SK-N-SH treated with all-trans-retinoic acid at 6 μM for 48 hours (cell line): ENCODE measurements at regions not wholly inside any gene's neighbourhood (a gene's known extent, or its start where the extent isn't known, plus 50 kb on each side); places are given as distances from the start of the nearest gene placed in this dataset.

Experiments
- ATAC-seq: fragments of 200-7000 bp; cut with Tn5 transposase; 3 replicates; pipeline ENCODE4 v1.9.1; 2020; ENCODE audit warnings: mild to moderate bottlenecking, moderate library complexity
- BACH2 ChIP-seq: fragments of 250-450 bp; sonication (Bioruptor Pico); IDR thresholded peaks from 2 replicates; pipeline ENCODE4 v1.9.0; 2021; ENCODE audit warnings: mild to moderate bottlenecking, borderline replicate concordance
- ESRRG ChIP-seq: fragments of 250-450 bp; sonication (Bioruptor Pico); IDR thresholded peaks from 2 replicates; pipeline ENCODE4 v1.6.1; 2021; ENCODE audit warnings: mild to moderate bottlenecking
- GLIS3 ChIP-seq: fragments of 250-450 bp; sonication (Bioruptor Pico); IDR thresholded peaks from 2 replicates; pipeline ENCODE4 v1.5.0; 2020; ENCODE audit warnings: mild to moderate bottlenecking, moderate library complexity
- ISL1 ChIP-seq: fragments of 250-450 bp; sonication (Bioruptor Pico); IDR thresholded peaks from 2 replicates; pipeline ENCODE4 v2.1.2; 2022; ENCODE audit warnings: mild to moderate bottlenecking, moderate library complexity
- OSR1 ChIP-seq: fragments of 250-450 bp; sonication (Bioruptor Pico); IDR thresholded peaks from 2 replicates; pipeline ENCODE4 v1.8.0; 2022; ENCODE audit warnings: moderate library complexity, mild to moderate bottlenecking, inconsistent platforms
- RARB ChIP-seq: fragments of 250-450 bp; sonication (Bioruptor Pico); IDR thresholded peaks from 2 replicates; pipeline ENCODE4 v1.8.0; 2021; ENCODE audit warnings: mild to moderate bottlenecking, moderate library complexity
- SNAI2 ChIP-seq: fragments of 250-450 bp; sonication (Bioruptor Pico); IDR thresholded peaks from 2 replicates; pipeline ENCODE4 v1.5.0; 2020; ENCODE audit warnings: mild to moderate bottlenecking, moderate library complexity
- TCF4 ChIP-seq: fragments of 250-450 bp; sonication (Bioruptor Pico); IDR thresholded peaks from 2 replicates; pipeline ENCODE4 v1.8.0; 2021; ENCODE audit warnings: mild to moderate bottlenecking, moderate library complexity, borderline replicate concordance
- TOX ChIP-seq: fragments of 250-450 bp; sonication (Bioruptor Pico); IDR thresholded peaks from 2 replicates; pipeline ENCODE4 v1.8.0; 2021; ENCODE audit warnings: mild to moderate bottlenecking, moderate library complexity, borderline replicate concordance
- ZC3H10 ChIP-seq: fragments of 250-450 bp; sonication (Bioruptor Pico); IDR thresholded peaks from 2 replicates; pipeline ENCODE4 v1.5.1; 2021; ENCODE audit warnings: mild to moderate bottlenecking, moderate library complexity
- ZFP3 ChIP-seq: fragments of 250-450 bp; sonication (Bioruptor Pico); IDR thresholded peaks from 2 replicates; pipeline ENCODE4 v1.5.0; 2020; ENCODE audit warnings: mild to moderate bottlenecking, moderate library complexity
- ZFP30 ChIP-seq: fragments of 450-650 bp; formaldehyde crosslinking; IDR thresholded peaks from 2 replicates; pipeline ENCODE4 v1.5.0; 2022; ENCODE audit warnings: mild to moderate bottlenecking, moderate library complexity
- ZNF565 ChIP-seq: fragments of 450-650 bp; formaldehyde crosslinking; conservative IDR thresholded peaks from 2 replicates; pipeline ENCODE4 v1.5.0; 2020; ENCODE audit warnings: low read depth, mild to moderate bottlenecking, moderate library complexity
- ZNF70 ChIP-seq: fragments of 450-650 bp; formaldehyde crosslinking; IDR thresholded peaks from 2 replicates; pipeline ENCODE4 v1.5.0; 2020; ENCODE audit warnings: mild to moderate bottlenecking, moderate library complexity
- ZNF8 ChIP-seq: fragments of 450-650 bp; formaldehyde crosslinking; IDR thresholded peaks from 2 replicates; pipeline ENCODE4 v1.5.0; 2020; ENCODE audit warnings: mild to moderate bottlenecking, moderate library complexity
- TF ChIP-seq, protein P1 (sequence below): fragments of 250-450 bp; sonication (Bioruptor Pico); IDR thresholded peaks from 2 replicates; pipeline ENCODE4 v1.8.0; 2020; ENCODE audit warnings: mild to moderate bottlenecking, moderate library complexity, borderline replicate concordance
- TF ChIP-seq, protein P2 (sequence below): fragments of 250-450 bp; sonication (Bioruptor Pico); IDR thresholded peaks from 2 replicates; pipeline ENCODE4 v1.5.0; 2020; ENCODE audit warnings: mild to moderate bottlenecking, moderate library complexity
- TF ChIP-seq, protein P3 (sequence below): fragments of 250-450 bp; sonication (Bioruptor Pico); IDR thresholded peaks from 2 replicates; pipeline ENCODE4 v1.8.0; 2021; ENCODE audit warnings: low read depth, mild to moderate bottlenecking, moderate library complexity, borderline replicate concordance
- TF ChIP-seq, protein P4 (sequence below): fragments of 250-450 bp; sonication (Bioruptor Pico); IDR thresholded peaks from 2 replicates; pipeline ENCODE4 v1.5.1; 2021; ENCODE audit warnings: mild to moderate bottlenecking, moderate library complexity

DNA sequence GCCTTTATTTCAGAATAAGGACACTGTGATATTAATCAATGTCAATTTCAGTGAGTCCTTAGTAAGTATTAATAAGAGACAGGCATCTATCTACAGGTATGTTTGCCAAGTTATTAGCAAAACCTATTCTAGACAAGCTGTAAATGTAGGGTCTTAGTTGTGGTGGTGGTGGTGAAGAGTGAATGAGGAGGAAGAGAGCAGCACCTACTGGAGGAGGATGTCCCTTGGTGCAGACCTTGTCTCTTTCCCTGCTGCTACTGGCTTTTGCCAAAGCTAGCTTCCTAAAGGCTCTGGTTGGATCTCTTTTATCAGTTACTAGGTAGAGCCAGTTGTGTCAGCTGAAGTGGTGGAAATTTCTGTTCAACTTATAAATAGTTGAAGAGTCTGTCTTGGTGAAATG lies 304.8 kb upstream of the ATP2B1 start:
- peak; percentile 75; the same call in 2 of the 3 replicates for ATAC-seq
- TF ChIP-seq TCF4 (CRISPR knock-in tag) = no peak
- no peak for TF ChIP-seq RARB (CRISPR knock-in tag)
- TF ChIP-seq GLIS3 = no peak
- TF ChIP-seq TOX (CRISPR knock-in tag) = no peak
- TF ChIP-seq, protein P1, sequence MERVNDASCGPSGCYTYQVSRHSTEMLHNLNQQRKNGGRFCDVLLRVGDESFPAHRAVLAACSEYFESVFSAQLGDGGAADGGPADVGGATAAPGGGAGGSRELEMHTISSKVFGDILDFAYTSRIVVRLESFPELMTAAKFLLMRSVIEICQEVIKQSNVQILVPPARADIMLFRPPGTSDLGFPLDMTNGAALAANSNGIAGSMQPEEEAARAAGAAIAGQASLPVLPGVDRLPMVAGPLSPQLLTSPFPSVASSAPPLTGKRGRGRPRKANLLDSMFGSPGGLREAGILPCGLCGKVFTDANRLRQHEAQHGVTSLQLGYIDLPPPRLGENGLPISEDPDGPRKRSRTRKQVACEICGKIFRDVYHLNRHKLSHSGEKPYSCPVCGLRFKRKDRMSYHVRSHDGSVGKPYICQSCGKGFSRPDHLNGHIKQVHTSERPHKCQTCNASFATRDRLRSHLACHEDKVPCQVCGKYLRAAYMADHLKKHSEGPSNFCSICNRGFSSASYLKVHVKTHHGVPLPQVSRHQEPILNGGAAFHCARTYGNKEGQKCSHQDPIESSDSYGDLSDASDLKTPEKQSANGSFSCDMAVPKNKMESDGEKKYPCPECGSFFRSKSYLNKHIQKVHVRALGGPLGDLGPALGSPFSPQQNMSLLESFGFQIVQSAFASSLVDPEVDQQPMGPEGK (CRISPR knock-in tag) = no peak
- TF ChIP-seq ZNF70 (CRISPR knock-in tag) = no peak
- no peak for TF ChIP-seq ESRRG (CRISPR knock-in tag)
- TF ChIP-seq, protein P2, sequence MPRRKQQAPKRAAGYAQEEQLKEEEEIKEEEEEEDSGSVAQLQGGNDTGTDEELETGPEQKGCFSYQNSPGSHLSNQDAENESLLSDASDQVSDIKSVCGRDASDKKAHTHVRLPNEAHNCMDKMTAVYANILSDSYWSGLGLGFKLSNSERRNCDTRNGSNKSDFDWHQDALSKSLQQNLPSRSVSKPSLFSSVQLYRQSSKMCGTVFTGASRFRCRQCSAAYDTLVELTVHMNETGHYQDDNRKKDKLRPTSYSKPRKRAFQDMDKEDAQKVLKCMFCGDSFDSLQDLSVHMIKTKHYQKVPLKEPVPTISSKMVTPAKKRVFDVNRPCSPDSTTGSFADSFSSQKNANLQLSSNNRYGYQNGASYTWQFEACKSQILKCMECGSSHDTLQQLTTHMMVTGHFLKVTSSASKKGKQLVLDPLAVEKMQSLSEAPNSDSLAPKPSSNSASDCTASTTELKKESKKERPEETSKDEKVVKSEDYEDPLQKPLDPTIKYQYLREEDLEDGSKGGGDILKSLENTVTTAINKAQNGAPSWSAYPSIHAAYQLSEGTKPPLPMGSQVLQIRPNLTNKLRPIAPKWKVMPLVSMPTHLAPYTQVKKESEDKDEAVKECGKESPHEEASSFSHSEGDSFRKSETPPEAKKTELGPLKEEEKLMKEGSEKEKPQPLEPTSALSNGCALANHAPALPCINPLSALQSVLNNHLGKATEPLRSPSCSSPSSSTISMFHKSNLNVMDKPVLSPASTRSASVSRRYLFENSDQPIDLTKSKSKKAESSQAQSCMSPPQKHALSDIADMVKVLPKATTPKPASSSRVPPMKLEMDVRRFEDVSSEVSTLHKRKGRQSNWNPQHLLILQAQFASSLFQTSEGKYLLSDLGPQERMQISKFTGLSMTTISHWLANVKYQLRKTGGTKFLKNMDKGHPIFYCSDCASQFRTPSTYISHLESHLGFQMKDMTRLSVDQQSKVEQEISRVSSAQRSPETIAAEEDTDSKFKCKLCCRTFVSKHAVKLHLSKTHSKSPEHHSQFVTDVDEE = no peak
- TF ChIP-seq OSR1 (CRISPR knock-in tag) = no peak

DNA sequence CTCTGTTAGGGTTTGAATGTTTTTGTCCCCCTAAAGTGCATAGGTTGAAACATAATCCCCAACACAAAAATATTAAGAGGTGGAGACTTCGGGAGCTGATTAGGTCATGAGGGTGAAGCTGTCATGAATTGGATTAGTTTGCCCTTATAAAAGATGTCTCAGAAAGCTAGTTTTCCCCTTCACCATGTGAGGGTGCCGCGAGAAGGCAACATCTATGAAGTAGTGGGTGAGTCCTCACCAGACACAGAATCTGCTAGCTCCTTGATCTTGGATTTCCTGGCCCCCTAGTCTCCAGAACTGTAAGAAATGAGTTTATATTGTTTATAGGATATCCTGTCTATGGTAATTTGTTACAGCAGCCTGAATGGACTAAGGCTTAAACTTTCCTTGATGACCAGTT lies 301.5 kb upstream of the ATP2B1 start:
- TF ChIP-seq TCF4 (CRISPR knock-in tag) = no peak
- TF ChIP-seq ISL1 (CRISPR knock-in tag) = no peak
- TF ChIP-seq, protein P2 = no peak
- TF ChIP-seq ZFP30 (CRISPR knock-in tag) = no peak
- TF ChIP-seq ZNF8 (CRISPR knock-in tag) = no peak
- TF ChIP-seq, all 23 proteins: peak for 0
- ATAC-seq = peak; percentile 75

DNA sequence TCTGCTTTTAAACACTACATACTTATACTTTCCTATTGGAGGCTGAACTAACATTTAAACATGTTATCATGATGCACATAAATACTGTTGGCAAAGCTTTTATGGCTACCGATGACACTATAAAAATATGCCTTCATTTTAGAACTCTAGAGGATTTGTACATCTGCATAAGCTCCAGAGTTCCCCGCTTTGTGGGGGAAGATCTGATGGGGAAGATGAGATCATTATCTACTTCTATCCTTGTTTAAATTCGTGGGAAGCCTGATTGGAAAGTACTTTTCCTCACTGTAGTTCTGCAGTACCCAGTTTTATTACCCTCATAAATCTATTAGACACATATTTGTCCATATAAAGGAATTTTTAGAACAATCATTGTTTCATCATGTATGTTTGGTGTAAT lies 299.6 kb upstream of the ATP2B1 start:
- no peak for ATAC-seq
- TF ChIP-seq ZNF565 (CRISPR knock-in tag) = no peak
- TF ChIP-seq, protein P3, sequence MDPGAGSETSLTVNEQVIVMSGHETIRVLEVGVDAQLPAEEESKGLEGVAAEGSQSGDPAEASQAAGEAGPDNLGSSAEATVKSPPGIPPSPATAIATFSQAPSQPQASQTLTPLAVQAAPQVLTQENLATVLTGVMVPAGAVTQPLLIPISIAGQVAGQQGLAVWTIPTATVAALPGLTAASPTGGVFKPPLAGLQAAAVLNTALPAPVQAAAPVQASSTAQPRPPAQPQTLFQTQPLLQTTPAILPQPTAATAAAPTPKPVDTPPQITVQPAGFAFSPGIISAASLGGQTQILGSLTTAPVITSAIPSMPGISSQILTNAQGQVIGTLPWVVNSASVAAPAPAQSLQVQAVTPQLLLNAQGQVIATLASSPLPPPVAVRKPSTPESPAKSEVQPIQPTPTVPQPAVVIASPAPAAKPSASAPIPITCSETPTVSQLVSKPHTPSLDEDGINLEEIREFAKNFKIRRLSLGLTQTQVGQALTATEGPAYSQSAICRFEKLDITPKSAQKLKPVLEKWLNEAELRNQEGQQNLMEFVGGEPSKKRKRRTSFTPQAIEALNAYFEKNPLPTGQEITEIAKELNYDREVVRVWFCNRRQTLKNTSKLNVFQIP (CRISPR knock-in tag) = no peak
- TF ChIP-seq RARB (CRISPR knock-in tag) = no peak

DNA sequence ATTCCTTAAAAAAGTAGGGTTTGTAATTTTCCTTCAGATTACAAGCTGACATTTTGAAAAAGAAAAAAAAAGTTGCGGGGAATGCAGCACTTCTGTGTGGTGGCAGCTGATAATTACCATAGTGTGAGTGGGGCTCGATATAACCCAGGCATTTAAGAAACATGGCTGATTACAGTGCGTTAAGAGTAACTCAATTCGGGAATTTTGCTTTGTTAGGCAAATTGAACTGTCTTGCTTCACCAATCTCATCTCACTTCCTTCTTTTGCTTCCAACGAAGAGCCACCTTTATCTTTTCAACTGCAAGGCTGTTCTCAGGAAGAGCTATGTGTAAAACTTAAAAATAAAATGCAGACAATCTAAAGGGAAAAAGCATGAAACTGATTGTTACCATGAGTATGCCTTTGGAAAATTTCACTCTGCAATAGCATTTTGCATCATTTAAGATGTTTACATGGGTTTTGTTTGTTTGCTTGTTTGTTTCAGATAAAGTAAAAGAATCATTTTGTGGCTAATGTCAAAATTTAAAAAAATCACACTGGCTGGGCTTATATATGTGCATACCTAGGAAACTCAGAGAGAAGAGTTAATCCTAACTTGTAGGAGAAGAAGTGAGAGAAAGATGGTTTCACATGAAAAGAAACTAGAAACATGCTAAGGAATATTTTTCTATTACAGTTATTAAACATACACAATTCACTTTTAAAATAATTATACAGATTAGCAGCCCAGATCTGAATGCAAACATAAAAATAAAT lies 295.9 kb upstream of the ATP2B1 start:
- TF ChIP-seq SNAI2 (CRISPR knock-in tag) (no peak), ZNF565 (CRISPR knock-in tag) (no peak), ZFP3 (no peak), TCF4 (CRISPR knock-in tag) (no peak), ZC3H10 (CRISPR knock-in tag) (no peak), OSR1 (CRISPR knock-in tag) (no peak), TOX (CRISPR knock-in tag) (no peak), ZFP30 (CRISPR knock-in tag) (no peak), ZNF8 (CRISPR knock-in tag) (no peak), BACH2 (CRISPR knock-in tag) (no peak), GLIS3 (no peak)
- TF ChIP-seq, protein P1 (CRISPR knock-in tag) = no peak
- TF ChIP-seq, protein P4, sequence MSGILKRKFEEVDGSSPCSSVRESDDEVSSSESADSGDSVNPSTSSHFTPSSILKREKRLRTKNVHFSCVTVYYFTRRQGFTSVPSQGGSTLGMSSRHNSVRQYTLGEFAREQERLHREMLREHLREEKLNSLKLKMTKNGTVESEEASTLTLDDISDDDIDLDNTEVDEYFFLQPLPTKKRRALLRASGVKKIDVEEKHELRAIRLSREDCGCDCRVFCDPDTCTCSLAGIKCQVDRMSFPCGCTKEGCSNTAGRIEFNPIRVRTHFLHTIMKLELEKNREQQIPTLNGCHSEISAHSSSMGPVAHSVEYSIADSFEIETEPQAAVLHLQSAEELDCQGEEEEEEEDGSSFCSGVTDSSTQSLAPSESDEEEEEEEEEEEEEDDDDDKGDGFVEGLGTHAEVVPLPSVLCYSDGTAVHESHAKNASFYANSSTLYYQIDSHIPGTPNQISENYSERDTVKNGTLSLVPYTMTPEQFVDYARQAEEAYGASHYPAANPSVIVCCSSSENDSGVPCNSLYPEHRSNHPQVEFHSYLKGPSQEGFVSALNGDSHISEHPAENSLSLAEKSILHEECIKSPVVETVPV (CRISPR knock-in tag) = no peak
- ATAC-seq = no peak
